CD4-positive, alpha-beta T cell treated with Interleukin-17A for 1 hour (primary cell): ENCODE measurements at regions not wholly inside any gene's neighbourhood (a gene's known extent, or its start where the extent isn't known, plus 50 kb on each side); places are given as distances from the start of the nearest gene placed in this dataset.

ENCODE experiments used
- DNase-seq: peaks from one replicate; pipeline ENCODE4 v3.0.0-alpha.2; 2020

- DNase-seq = no peak
These were observed 595.6 kb upstream of the TENM3 start for GRCh38 chr4:181647396-181648147.

GRCh38 chr4:181650033-181650825 is 593.0 kb upstream of the TENM3 start:
- DNase-seq = no peak

- DNase-seq = no peak
These were observed 586.5 kb upstream of the TENM3 start for GRCh38 chr4:181656748-181657147.

GRCh38 chr4:181659202-181659601 is 584.0 kb upstream of the TENM3 start:
- DNase-seq = no peak

GRCh38 chr4:181659876-181660275 is 583.3 kb upstream of the TENM3 start:
- DNase-seq = no peak

GRCh38 chr4:181661090-181661489 is 582.1 kb upstream of the TENM3 start:
- DNase-seq = no peak

- no peak for DNase-seq
These were observed 581.3 kb upstream of the TENM3 start for GRCh38 chr4:181661923-181662322.

- DNase-seq = no peak
These were observed 580.8 kb upstream of the TENM3 start for GRCh38 chr4:181662383-181662782.

GRCh38 chr4:181670506-181670905 is 572.7 kb upstream of the TENM3 start:
- DNase-seq = no peak

GRCh38 chr4:181671672-181672071 is 571.5 kb upstream of the TENM3 start:
- no peak for DNase-seq

GRCh38 chr4:181672751-181673150 is 570.5 kb upstream of the TENM3 start:
- DNase-seq = no peak

GRCh38 chr4:181674315-181674875 is 568.8 kb upstream of the TENM3 start:
- no peak for DNase-seq

- DNase-seq = no peak
These were observed 566.7 kb upstream of the TENM3 start for GRCh38 chr4:181676546-181676945.

GRCh38 chr4:181677201-181677600 is 566.0 kb upstream of the TENM3 start:
- no peak for DNase-seq

- DNase-seq = no peak
These were observed 565.6 kb upstream of the TENM3 start for GRCh38 chr4:181677621-181678020.

- DNase-seq = no peak
These were observed 563.4 kb upstream of the TENM3 start for GRCh38 chr4:181679754-181680153.

GRCh38 chr4:181682367-181683047 is 560.7 kb upstream of the TENM3 start:
- no peak for DNase-seq

- no peak for DNase-seq
These were observed 558.9 kb upstream of the TENM3 start for GRCh38 chr4:181684310-181684709.

GRCh38 chr4:181685461-181685860 is 557.7 kb upstream of the TENM3 start:
- no peak for DNase-seq

- no peak for DNase-seq
These were observed 557.3 kb upstream of the TENM3 start for GRCh38 chr4:181685911-181686310.

GRCh38 chr4:181687116-181687515 is 556.1 kb upstream of the TENM3 start:
- no peak for DNase-seq

GRCh38 chr4:181688432-181688831 is 554.8 kb upstream of the TENM3 start:
- DNase-seq = no peak

- DNase-seq = no peak
These were observed 554.3 kb upstream of the TENM3 start for GRCh38 chr4:181688872-181689271.
